SK-N-SH (cell line): ENCODE measurements at regions not wholly inside any gene's neighbourhood (a gene's known extent, or its start where the extent isn't known, plus 50 kb on each side); places are given as distances from the start of the nearest gene placed in this dataset.

ENCODE experiments used
- CTCF ChIA-PET: fragments of 300-600, 350-600 bp; formaldehyde crosslinking; extraction: SDS; loops from one replicate; lab custom pipeline; 2021; lab: Yijun Ruan, JAX
- POLR2A ChIA-PET: fragments of 350-600 bp; sonication (Branson Sonifier 250); formaldehyde crosslinking; extraction: SDS; loops from one replicate; lab custom pipeline; 2020; ENCODE audit warnings: antibody characterized with exemption, inconsistent platforms; lab: Yijun Ruan, JAX
- DNase-seq: peaks from one replicate; pipeline ENCODE4 v3.0.0; 2012
- H2AFZ ChIP-seq: fragments of 200-600 bp; sonication (generic); 2 replicates; pipeline ENCODE4 v1.8.1; 2016; ENCODE audit warnings: antibody characterized with exemption, mild to moderate bottlenecking, low read depth
- H3F3A ChIP-seq: fragments of 200-600 bp; sonication (generic); replicated peaks from 2 replicates; pipeline ENCODE3; 2016; ENCODE audit warnings: antibody characterized with exemption, mild to moderate bottlenecking; ENCODE audit not compliant: insufficient read depth
- H3K27ac ChIP-seq, 2 experiments: fragments of 200-500 bp in 1 of 2; fragments of 200-600 bp in 1 of 2; sonication (Bioruptor generic) in 1 of 2; sonication (generic), shearing (Covaris generic) in 1 of 2; 2 replicates each; pipeline versions ENCODE4 v1.5.1 to v1.6.1; 2014 to 2016; ENCODE audit warnings: low read depth in 2 of 2, inconsistent platforms in 1 of 2, low read length in 1 of 2, mild to moderate bottlenecking in 1 of 2, mixed read lengths in 1 of 2
- H3K27me3 ChIP-seq: fragments of 200-600 bp; sonication (generic), shearing (Covaris generic); 2 replicates; pipeline ENCODE4 v1.6.1; 2016; ENCODE audit warnings: mixed run types; ENCODE audit not compliant: insufficient read depth
- H3K36me3 ChIP-seq, 2 experiments: fragments of 200-500 bp in 1 of 2; fragments of 200-600 bp in 1 of 2; sonication (Bioruptor generic) in 1 of 2; sonication (generic) in 1 of 2; replicated peaks in 1 of 2; 2 replicates each; pipeline versions ENCODE3 to v1.5.1; 2014 to 2016; ENCODE audit warnings: low read length in 1 of 2, mild to moderate bottlenecking in 1 of 2; ENCODE audit not compliant: insufficient read depth in 2 of 2, control insufficient read depth in 1 of 2
- H3K4me1 ChIP-seq, 2 experiments: fragments of 200-500 bp in 1 of 2; fragments of 200-600 bp in 1 of 2; sonication (Bioruptor generic) in 1 of 2; sonication (generic), shearing (Covaris generic) in 1 of 2; 2 replicates each; pipeline versions ENCODE4 v1.5.1 to v1.6.1; 2014 to 2016; ENCODE audit warnings: low read depth in 1 of 2, low read length in 1 of 2, mixed run types in 1 of 2; ENCODE audit not compliant: insufficient read depth in 2 of 2, control insufficient read depth in 1 of 2
- H3K4me2 ChIP-seq: fragments of 200-600 bp; sonication (generic), shearing (Covaris generic); 2 replicates; pipeline ENCODE4 v1.6.1; 2017; ENCODE audit warnings: mixed run types
- H3K4me3 ChIP-seq, 2 experiments: fragments of 200-500 bp in 1 of 2; fragments of 200-600 bp in 1 of 2; sonication (Bioruptor generic) in 1 of 2; sonication (generic), shearing (Covaris generic) in 1 of 2; 2 replicates each; pipeline versions ENCODE4 v1.5.1 to v1.8.1; 2014 to 2016; ENCODE audit warnings: low read depth in 2 of 2, inconsistent platforms in 1 of 2, low read length in 1 of 2, mild to moderate bottlenecking in 1 of 2, mixed read lengths in 1 of 2, moderate library complexity in 1 of 2
- H3K79me2 ChIP-seq: fragments of 200-600 bp; sonication (generic); 2 replicates; pipeline ENCODE4 v1.8.1; 2017; ENCODE audit warnings: mild to moderate bottlenecking; ENCODE audit not compliant: insufficient read depth
- H3K9ac ChIP-seq: fragments of 200-600 bp; sonication (generic); 2 replicates; pipeline ENCODE4 v1.6.1; 2017; ENCODE audit warnings: mixed run types
- H3K9me2 ChIP-seq: fragments of 200-600 bp; sonication (generic); 2 replicates; pipeline ENCODE4 v1.6.1; 2017; ENCODE audit warnings: mixed run types
- H3K9me3 ChIP-seq: fragments of 200-600 bp; sonication (generic); 2 replicates; pipeline ENCODE4 v1.6.1; 2017; ENCODE audit warnings: mixed run types, mild to moderate bottlenecking, moderate library complexity
- H4K20me1 ChIP-seq: fragments of 200-600 bp; sonication (generic); 2 replicates; pipeline ENCODE4 v1.6.1; 2017; ENCODE audit warnings: mild to moderate bottlenecking, mixed run types; ENCODE audit not compliant: insufficient read depth
- CHD2 ChIP-seq: fragments of 150-350 bp; IDR thresholded peaks from 2 replicates; pipeline ENCODE4 v1.6.1; 2018; ENCODE audit warnings: low read length; ENCODE audit not compliant: partially characterized antibody
- ELF1 ChIP-seq: IDR thresholded peaks from 2 replicates; pipeline ENCODE4 v1.4.0; 2012
- EP300 ChIP-seq, 2 experiments: IDR thresholded peaks; 2 replicates each; pipeline versions ENCODE4 v1.4.0 to v1.6.1; 2012; ENCODE audit warnings: borderline replicate concordance in 1 of 2, low read depth in 1 of 2, low read length in 1 of 2
- EZH2phosphoT487 ChIP-seq: fragments of 200-600 bp; sonication (generic); IDR thresholded peaks from 2 replicates; pipeline ENCODE4 v1.6.1; 2017; ENCODE audit warnings: low read depth, mixed run types, mild to moderate bottlenecking, antibody characterized with exemption, moderate library complexity, borderline replicate concordance
- FOSL2 ChIP-seq: IDR thresholded peaks from 2 replicates; pipeline ENCODE4 v1.4.0; 2012; ENCODE audit warnings: low read depth, mild to moderate bottlenecking, moderate library complexity, borderline replicate concordance
- FOXM1 ChIP-seq: IDR thresholded peaks from 2 replicates; pipeline ENCODE4 v1.4.0; 2012; ENCODE audit warnings: low read depth, mild to moderate bottlenecking
- GABPA ChIP-seq: IDR thresholded peaks from 2 replicates; pipeline ENCODE4 v1.4.0; 2012; ENCODE audit warnings: low read depth, mild to moderate bottlenecking
- MEF2A ChIP-seq: IDR thresholded peaks from 2 replicates; pipeline ENCODE4 v1.4.0; 2012; ENCODE audit warnings: low read depth, borderline replicate concordance
- NRF1 ChIP-seq: IDR thresholded peaks from 2 replicates; pipeline ENCODE4 v1.6.1; 2012; ENCODE audit warnings: low read depth, mild to moderate bottlenecking, low read length
- POLR2AphosphoS5 ChIP-seq: IDR thresholded peaks from 2 replicates; pipeline ENCODE4 v1.6.1; 2012; ENCODE audit warnings: low read depth, low read length
- RAD21 ChIP-seq: IDR thresholded peaks from 2 replicates; pipeline ENCODE4 v1.6.1; 2012; ENCODE audit warnings: mild to moderate bottlenecking, low read length
- RFX5 ChIP-seq: IDR thresholded peaks from 2 replicates; pipeline ENCODE4 v1.6.1; 2012; ENCODE audit warnings: mild to moderate bottlenecking, improper control_type of control experiment, low read length
- RXRA ChIP-seq: IDR thresholded peaks from 2 replicates; pipeline ENCODE4 v1.4.0; 2012; ENCODE audit warnings: low read depth, mild to moderate bottlenecking, borderline replicate concordance
- SMC3 ChIP-seq: IDR thresholded peaks from 2 replicates; pipeline ENCODE4 v1.6.1; 2012; ENCODE audit warnings: low read depth, low read length, improper control_type of control experiment
- YY1 ChIP-seq: IDR thresholded peaks from 2 replicates; pipeline ENCODE4 v1.4.0; 2012; ENCODE audit warnings: low read depth, mild to moderate bottlenecking
- WGBS: methylation state at CpG from one replicate; pipeline ENCODE4 v1.1.6; 2017; ENCODE audit warnings: low lambda C conversion rate; 5-methylcytosine and 5-hydroxymethylcytosine counted together
- TF ChIP-seq, protein P1 (sequence below): fragments of 150-350 bp; IDR thresholded peaks from 2 replicates; pipeline ENCODE4 v1.6.1; 2017; ENCODE audit warnings: antibody characterized with exemption, low read length, low read depth, borderline replicate concordance
- TF ChIP-seq, protein P2 (sequence below): IDR thresholded peaks from 2 replicates; pipeline ENCODE4; 2012

DNA sequence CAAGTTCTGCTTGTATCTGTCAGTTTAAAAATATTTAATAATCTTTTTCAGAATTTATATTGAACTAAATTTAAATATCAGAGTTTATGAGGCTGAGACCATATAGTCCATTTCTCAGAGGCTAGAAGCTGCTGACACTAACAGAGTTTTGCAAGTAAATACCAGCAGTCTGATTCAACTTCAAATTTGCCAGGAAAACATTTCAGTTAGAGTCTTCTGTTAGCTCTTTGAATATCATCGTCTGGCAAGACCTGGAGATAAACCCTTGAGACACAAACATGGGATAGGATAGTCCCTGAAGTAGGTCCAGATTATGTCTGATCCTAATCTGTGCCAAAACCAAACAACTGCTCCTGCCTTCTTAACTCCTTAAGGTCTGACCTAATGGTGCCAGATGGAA, 472.8 kb upstream of the STEAP1 start:
- DNase-seq, result no peak
- WGBS, result 18% methylated on average over 1 of the region's 1 CpG
- no peaks in the 10 kb centered on the region for H3K36me3 ChIP-seq
- CTCF ChIA-PET, result no interaction called here
- no peaks in the 10 kb centered on the region for H3K9me3 ChIP-seq
- TF ChIP-seq FOXM1, result no peak
- TF ChIP-seq RXRA, result no peak
- TF ChIP-seq POLR2AphosphoS5, result no peak
- no peak for TF ChIP-seq MEF2A
- no peak for TF ChIP-seq RAD21
- TF ChIP-seq, protein P1, sequence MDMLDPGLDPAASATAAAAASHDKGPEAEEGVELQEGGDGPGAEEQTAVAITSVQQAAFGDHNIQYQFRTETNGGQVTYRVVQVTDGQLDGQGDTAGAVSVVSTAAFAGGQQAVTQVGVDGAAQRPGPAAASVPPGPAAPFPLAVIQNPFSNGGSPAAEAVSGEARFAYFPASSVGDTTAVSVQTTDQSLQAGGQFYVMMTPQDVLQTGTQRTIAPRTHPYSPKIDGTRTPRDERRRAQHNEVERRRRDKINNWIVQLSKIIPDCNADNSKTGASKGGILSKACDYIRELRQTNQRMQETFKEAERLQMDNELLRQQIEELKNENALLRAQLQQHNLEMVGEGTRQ, result no peak
- H4K20me1 ChIP-seq, result no peaks in the 10 kb centered on the region
- no peaks in the 10 kb centered on the region; a peak in 1 of 4 replicates for H3K4me1 ChIP-seq
- H3K9me2 ChIP-seq, result no peaks in the 10 kb centered on the region
- H3K9ac ChIP-seq, result no peak overlapping the region
- POLR2A ChIA-PET, result no interaction called here
- no peaks in the 10 kb centered on the region for H3K79me2 ChIP-seq
- no peak overlapping the region for H2AFZ ChIP-seq
- H3F3A ChIP-seq, result no peaks in the 10 kb centered on the region
- no peak overlapping the region for H3K27ac ChIP-seq
- no peaks in the 10 kb centered on the region for H3K27me3 ChIP-seq
- no peak overlapping the region for H3K4me2 ChIP-seq
- H3K4me3 ChIP-seq, result no peak overlapping the region

DNA sequence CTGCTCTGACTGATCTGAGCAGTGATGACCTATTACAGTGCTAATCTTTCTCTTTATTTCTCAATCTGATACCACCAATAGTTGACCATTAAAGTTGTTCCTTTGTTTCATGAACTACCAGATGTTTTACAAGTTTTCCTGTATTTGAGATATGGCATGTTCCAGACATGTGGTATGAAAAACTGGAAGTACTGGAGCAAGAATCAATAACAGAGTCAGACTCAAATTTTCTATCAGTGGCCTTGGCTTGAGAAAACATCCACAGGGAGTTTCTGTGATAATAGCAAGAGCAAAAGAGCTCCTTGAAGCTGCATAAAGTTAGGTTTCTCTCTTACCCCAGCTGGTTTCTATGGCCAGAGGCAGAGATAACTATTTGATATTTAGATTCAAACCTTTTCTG, 469.0 kb upstream of the STEAP1 start:
- Histone ChIP-seq H3K27me3 (no peaks in the 10 kb centered on the region), H3K36me3 (no peaks in the 10 kb centered on the region), H3K9me2 (no peaks in the 10 kb centered on the region), H3K4me3 (no peak overlapping the region), H3F3A (no peaks in the 10 kb centered on the region), H3K9me3 (no peaks in the 10 kb centered on the region), H3K79me2 (no peaks in the 10 kb centered on the region), H3K4me1 (no peaks in the 10 kb centered on the region; a peak in 1 of 4 replicates), H3K9ac (no peak overlapping the region), H4K20me1 (no peaks in the 10 kb centered on the region), H3K4me2 (no peak overlapping the region), H3K27ac (no peak overlapping the region), H2AFZ (no peak overlapping the region)
- ChIA-PET POLR2A (no interaction called here), CTCF (interaction anchor here (1.0 to 1.2 kb wide), 2 partner anchors 21 to 23 kb away, joined by 4 read pairs; no protein-coding TSS in a partner anchor)
- no peak for DNase-seq
- no peak for TF ChIP-seq FOSL2
- TF ChIP-seq SMC3, result no peak
- no peak for TF ChIP-seq CHD2
- no peak for TF ChIP-seq YY1
- TF ChIP-seq GABPA, result no peak
- no peak for TF ChIP-seq EZH2phosphoT487
- TF ChIP-seq EP300 (IDR thresholded peaks at IDR 0.05; ENCODE audit: borderline replicate concordance in 1 of 2, low read depth in 1 of 2, low read length in 1 of 2), result no peak
- no peak for TF ChIP-seq RFX5
- no peak for TF ChIP-seq ELF1
- TF ChIP-seq NRF1, result no peak
- no peak for TF ChIP-seq RAD21
- TF ChIP-seq, protein P2, sequence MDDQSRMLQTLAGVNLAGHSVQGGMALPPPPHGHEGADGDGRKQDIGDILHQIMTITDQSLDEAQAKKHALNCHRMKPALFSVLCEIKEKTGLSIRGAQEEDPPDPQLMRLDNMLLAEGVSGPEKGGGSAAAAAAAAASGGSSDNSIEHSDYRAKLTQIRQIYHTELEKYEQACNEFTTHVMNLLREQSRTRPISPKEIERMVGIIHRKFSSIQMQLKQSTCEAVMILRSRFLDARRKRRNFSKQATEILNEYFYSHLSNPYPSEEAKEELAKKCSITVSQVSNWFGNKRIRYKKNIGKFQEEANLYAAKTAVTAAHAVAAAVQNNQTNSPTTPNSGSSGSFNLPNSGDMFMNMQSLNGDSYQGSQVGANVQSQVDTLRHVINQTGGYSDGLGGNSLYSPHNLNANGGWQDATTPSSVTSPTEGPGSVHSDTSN, result no peak
